ENCODE measurements at regions not wholly inside any gene's neighbourhood (a gene's known extent, or its start where the extent isn't known, plus 50 kb on each side); places are given as distances from the start of the nearest gene placed in this dataset.

GRCh38 chr4:31598639-31599038 lies 878.5 kb downstream of the PCDH7 start:
- H2AFZ ChIP-seq (ENCODE audit: low read length), result no peak overlapping the region
- TF ChIP-seq CTCF (conservative IDR thresholded peaks at IDR 0.05; ENCODE audit: low read length) (no peak), EZH2phosphoT487 (IDR thresholded peaks at IDR 0.05; ENCODE audit: borderline replicate concordance) (no peak)

GRCh38 chr4:31601793-31602192 lies 881.6 kb downstream of the PCDH7 start:
- Histone ChIP-seq H3F3A (ENCODE audit: low read depth) (no peaks in the 10 kb centered on the region), H2AFZ (ENCODE audit: low read length) (no peak overlapping the region), H3K9me3 (ENCODE audit: insufficient read depth, low read depth, low read length) (no peaks in the 10 kb centered on the region), H3K4me2 (ENCODE audit: low read depth, low read length, poor library complexity, severe bottlenecking) (no peak overlapping the region), H4K20me1 (ENCODE audit: insufficient read depth, low read length, poor library complexity, severe bottlenecking) (no peaks in the 10 kb centered on the region), H3K79me2 (ENCODE audit: insufficient read depth, low read length) (no peaks in the 10 kb centered on the region), H3K4me1 (ENCODE audit: insufficient read depth, low read length, poor library complexity, severe bottlenecking) (no peaks in the 10 kb centered on the region), H3K36me3 (ENCODE audit: insufficient read depth, low read length) (no peaks in the 10 kb centered on the region), H3K9ac (ENCODE audit: low read depth, low read length, poor library complexity, severe bottlenecking) (no peak overlapping the region), H3K9me2 (replicated peaks; ENCODE audit: low read depth, low read length) (no peaks in the 10 kb centered on the region), H3K4me3 (ENCODE audit: low read length, poor library complexity, severe bottlenecking) (no peak overlapping the region), H3K27me3 (ENCODE audit: insufficient read depth, low read length, poor library complexity, severe bottlenecking) (no peaks in the 10 kb centered on the region)
- TF ChIP-seq EZH2phosphoT487 (IDR thresholded peaks at IDR 0.05; ENCODE audit: borderline replicate concordance) (no peak), CTCF (conservative IDR thresholded peaks at IDR 0.05; ENCODE audit: low read length) (no peak)

More at GRCh38 chr4:31598639-31599038, 878.5 kb downstream of the PCDH7 start:
- H3K4me2 ChIP-seq (ENCODE audit: low read depth, low read length, poor library complexity, severe bottlenecking), result no peak overlapping the region
- no peaks in the 10 kb centered on the region for H3F3A ChIP-seq (ENCODE audit: low read depth)
- H3K9me2 ChIP-seq (replicated peaks; ENCODE audit: low read depth, low read length), result no peaks in the 10 kb centered on the region
- no peaks in the 10 kb centered on the region for H3K79me2 ChIP-seq (ENCODE audit: insufficient read depth, low read length)
- H3K9me3 ChIP-seq (ENCODE audit: insufficient read depth, low read depth, low read length), result no peaks in the 10 kb centered on the region
- H3K4me1 ChIP-seq (ENCODE audit: insufficient read depth, low read length, poor library complexity, severe bottlenecking), result no peaks in the 10 kb centered on the region
- no peaks in the 10 kb centered on the region for H4K20me1 ChIP-seq (ENCODE audit: insufficient read depth, low read length, poor library complexity, severe bottlenecking)
- no peaks in the 10 kb centered on the region for H3K36me3 ChIP-seq (ENCODE audit: insufficient read depth, low read length)
- H3K4me3 ChIP-seq (ENCODE audit: low read length, poor library complexity, severe bottlenecking), result no peak overlapping the region
- H3K9ac ChIP-seq (ENCODE audit: low read depth, low read length, poor library complexity, severe bottlenecking), result no peak overlapping the region
- no peaks in the 10 kb centered on the region for H3K27me3 ChIP-seq (ENCODE audit: insufficient read depth, low read length, poor library complexity, severe bottlenecking)

GRCh38 chr4:31613946-31614623 lies 893.9 kb downstream of the PCDH7 start:
- H2AFZ ChIP-seq (ENCODE audit: low read length), result 0 out of 2 replicates have a peak overlapping the region, but pooled peaks have one; percentile 41
- no peaks in the 10 kb centered on the region for H3K4me1 ChIP-seq (ENCODE audit: insufficient read depth, low read length, poor library complexity, severe bottlenecking)
- no peak overlapping the region for H3K9ac ChIP-seq (ENCODE audit: low read depth, low read length, poor library complexity, severe bottlenecking)
- TF ChIP-seq EZH2phosphoT487 (IDR thresholded peaks at IDR 0.05; ENCODE audit: borderline replicate concordance), result no peak
- no peak for TF ChIP-seq CTCF (conservative IDR thresholded peaks at IDR 0.05; ENCODE audit: low read length)
- H3K4me2 ChIP-seq (ENCODE audit: low read depth, low read length, poor library complexity, severe bottlenecking), result peak overlapping the region; percentile 22
- H3K9me3 ChIP-seq (ENCODE audit: insufficient read depth, low read depth, low read length), result no peaks in the 10 kb centered on the region
- H4K20me1 ChIP-seq (ENCODE audit: insufficient read depth, low read length, poor library complexity, severe bottlenecking), result no peaks in the 10 kb centered on the region
- H3K4me3 ChIP-seq (ENCODE audit: low read length, poor library complexity, severe bottlenecking), result no peak overlapping the region
- H3K9me2 ChIP-seq (replicated peaks; ENCODE audit: low read depth, low read length), result no peaks in the 10 kb centered on the region
- no peaks in the 10 kb centered on the region for H3K79me2 ChIP-seq (ENCODE audit: insufficient read depth, low read length)
- no peaks in the 10 kb centered on the region for H3K27me3 ChIP-seq (ENCODE audit: insufficient read depth, low read length, poor library complexity, severe bottlenecking)
- H3F3A ChIP-seq (ENCODE audit: low read depth), result no peaks in the 10 kb centered on the region
- H3K36me3 ChIP-seq (ENCODE audit: insufficient read depth, low read length), result no peaks in the 10 kb centered on the region

Measured in Loucy (cell line).